A673 (cell line): ENCODE measurements at regions not wholly inside any gene's neighbourhood (a gene's known extent, or its start where the extent isn't known, plus 50 kb on each side); places are given as distances from the start of the nearest gene placed in this dataset.
"Not testable (repeated sequence)": the region's sequence is repeated elsewhere in the genome, so short reads cannot be mapped to it uniquely, and the experiment has no call there.

ENCODE experiments used
- BruUV-seq: library from RNA; stranded (reverse); fragments of 400-500 nt; replicated peaks from 2 replicates; lab custom pipeline; 2021; lab: Mats Ljungman, UMichigan
- CTCF ChIA-PET: fragments of 300-600 bp; sonication (Branson Sonifier 250); formaldehyde crosslinking; loops from one replicate; lab custom pipeline; 2022; ENCODE audit warnings: antibody characterized with exemption; lab: Charles Lee
- POLR2A ChIA-PET: fragments of 300-600 bp; sonication (Branson Sonifier 250); formaldehyde crosslinking; loops from one replicate; lab custom pipeline; 2022; ENCODE audit warnings: antibody characterized with exemption; ENCODE audit not compliant: low non-redundant PET; lab: Charles Lee
- DNase-seq: peaks from one replicate; pipeline ENCODE4 v3.0.0-alpha.2; 2015; ENCODE audit warnings: low spot score
- H3K27ac ChIP-seq: fragments of 200-600 bp; sonication (generic); 2 replicates; pipeline ENCODE4 v1.5.1; 2016; ENCODE audit warnings: mixed run types, low read depth, mild to moderate bottlenecking, mixed read lengths, antibody characterized with exemption, low read length; ENCODE audit not compliant: poor library complexity, severe bottlenecking
- H3K27me3 ChIP-seq: fragments of 200-600 bp; sonication (generic); replicated peaks from 2 replicates; pipeline ENCODE4 v1.6.1; 2017; ENCODE audit warnings: mixed run types, low read depth, mild to moderate bottlenecking, mixed read lengths, antibody characterized with exemption, low read length; ENCODE audit not compliant: insufficient read depth, poor library complexity
- H3K36me3 ChIP-seq: fragments of 200-600 bp; sonication (generic); 2 replicates; pipeline ENCODE4 v1.6.1; 2016; ENCODE audit warnings: mixed run types, mild to moderate bottlenecking, mixed read lengths, antibody characterized with exemption, low read length; ENCODE audit not compliant: insufficient read depth, poor library complexity, severe bottlenecking
- H3K4me1 ChIP-seq: fragments of 200-600 bp; sonication (generic); 2 replicates; pipeline ENCODE4 v1.6.1; 2017; ENCODE audit warnings: mixed run types, mild to moderate bottlenecking, mixed read lengths, antibody characterized with exemption, low read length; ENCODE audit not compliant: insufficient read depth, poor library complexity, severe bottlenecking
- H3K4me3 ChIP-seq: fragments of 200-600 bp; sonication (generic); 2 replicates; pipeline ENCODE4 v1.5.1; 2016; ENCODE audit warnings: low read depth, mixed run types, mild to moderate bottlenecking, mixed read lengths, low read length; ENCODE audit not compliant: poor library complexity, severe bottlenecking
- H3K9me3 ChIP-seq: fragments of 200-600 bp; sonication (generic); 2 replicates; pipeline ENCODE4 v1.6.1; 2016; ENCODE audit warnings: mixed run types, low read depth, mild to moderate bottlenecking, mixed read lengths, antibody characterized with exemption, low read length; ENCODE audit not compliant: poor library complexity, severe bottlenecking
- EZH2 ChIP-seq: fragments of 200-600 bp; sonication (generic); IDR thresholded peaks from 2 replicates; pipeline ENCODE4 v1.6.1; 2017; ENCODE audit warnings: borderline replicate concordance, low read depth, mild to moderate bottlenecking, mixed read lengths, antibody characterized with exemption, low read length; ENCODE audit not compliant: poor library complexity, severe bottlenecking
- intact Hi-C: fragments of 100-400 bp; cut with micrococcal nuclease; formaldehyde crosslinking; loops from one replicate; pipeline ENCODE4 v1.10.0; 2022; ENCODE audit not compliant: unreplicated experiment
- TF ChIP-seq, protein P1 (sequence below): fragments of 300-800, 200-600 bp; sonication (generic); conservative IDR thresholded peaks from 2 replicates; pipeline ENCODE4 v1.5.1; 2017; ENCODE audit warnings: low read depth, mild to moderate bottlenecking, antibody characterized with exemption, low read length, moderate library complexity, mixed read lengths

DNA sequence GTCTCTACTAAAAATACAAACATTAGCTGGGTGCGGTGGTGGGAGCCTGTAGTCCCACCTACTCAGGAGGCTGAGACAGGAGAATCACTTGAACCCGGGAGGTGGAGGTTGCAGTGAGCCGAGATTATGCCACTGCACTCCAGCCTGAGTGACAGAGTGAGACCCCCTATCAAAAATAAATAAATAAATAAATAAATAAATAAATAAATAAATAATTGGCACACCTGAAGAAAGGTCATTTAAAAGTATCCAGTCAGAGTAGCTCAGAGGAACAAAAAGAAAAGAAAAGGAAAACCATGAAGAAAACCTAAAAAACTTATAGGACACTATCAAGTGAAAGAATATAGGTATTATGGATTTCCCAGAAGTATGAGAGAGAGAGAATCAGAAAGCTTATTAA is 330.1 kb upstream of the AR start:
- CTCF ChIA-PET = not testable (repeated sequence)

DNA sequence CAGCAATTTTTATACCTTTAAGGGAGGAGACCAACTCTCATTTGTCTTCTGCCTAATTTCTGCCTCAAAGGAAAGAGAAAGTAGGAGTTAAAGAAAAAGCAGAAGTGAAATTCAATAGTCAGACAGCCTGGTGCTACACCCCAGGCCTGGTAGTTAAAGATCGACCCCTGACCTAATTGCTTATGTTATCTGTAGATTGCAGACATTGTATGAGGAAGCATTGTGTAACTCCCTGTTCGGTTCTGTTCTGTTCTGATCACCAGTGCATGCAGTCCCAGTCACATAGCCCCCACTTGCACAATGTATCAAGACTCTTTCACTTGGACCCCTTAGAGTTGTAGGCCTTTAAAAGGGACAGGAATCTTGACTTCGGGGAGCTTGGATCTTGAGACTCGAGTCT is 335.9 kb upstream of the AR start:
- H3K4me1 ChIP-seq = no peaks in the 10 kb centered on the region
- intact Hi-C loops = no loop called here
- no TSS peak for BruUV-seq
- H3K4me3 ChIP-seq = no peak overlapping the region
- H3K36me3 ChIP-seq = no peaks in the 10 kb centered on the region
- H3K27me3 ChIP-seq = no peaks in the 10 kb centered on the region
- CTCF ChIA-PET = no interaction called here
- peaks cover 34% of the 10 kb centered on the region for H3K9me3 ChIP-seq
- POLR2A ChIA-PET = no interaction called here
- TF ChIP-seq EZH2 = no peak
- TF ChIP-seq, protein P1, sequence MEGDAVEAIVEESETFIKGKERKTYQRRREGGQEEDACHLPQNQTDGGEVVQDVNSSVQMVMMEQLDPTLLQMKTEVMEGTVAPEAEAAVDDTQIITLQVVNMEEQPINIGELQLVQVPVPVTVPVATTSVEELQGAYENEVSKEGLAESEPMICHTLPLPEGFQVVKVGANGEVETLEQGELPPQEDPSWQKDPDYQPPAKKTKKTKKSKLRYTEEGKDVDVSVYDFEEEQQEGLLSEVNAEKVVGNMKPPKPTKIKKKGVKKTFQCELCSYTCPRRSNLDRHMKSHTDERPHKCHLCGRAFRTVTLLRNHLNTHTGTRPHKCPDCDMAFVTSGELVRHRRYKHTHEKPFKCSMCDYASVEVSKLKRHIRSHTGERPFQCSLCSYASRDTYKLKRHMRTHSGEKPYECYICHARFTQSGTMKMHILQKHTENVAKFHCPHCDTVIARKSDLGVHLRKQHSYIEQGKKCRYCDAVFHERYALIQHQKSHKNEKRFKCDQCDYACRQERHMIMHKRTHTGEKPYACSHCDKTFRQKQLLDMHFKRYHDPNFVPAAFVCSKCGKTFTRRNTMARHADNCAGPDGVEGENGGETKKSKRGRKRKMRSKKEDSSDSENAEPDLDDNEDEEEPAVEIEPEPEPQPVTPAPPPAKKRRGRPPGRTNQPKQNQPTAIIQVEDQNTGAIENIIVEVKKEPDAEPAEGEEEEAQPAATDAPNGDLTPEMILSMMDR = no peak
- DNase-seq = no peak
- H3K27ac ChIP-seq = no peak overlapping the region

More for the DNA sequence above, 330.1 kb upstream of the AR start:
- H3K27me3 ChIP-seq, intact Hi-C loops, BruUV-seq, DNase-seq, H3K4me3 ChIP-seq, H3K36me3 ChIP-seq, H3K27ac ChIP-seq, H3K4me1 ChIP-seq, POLR2A ChIA-PET: not testable (repeated sequence)
- H3K9me3 ChIP-seq = peaks cover 28% of the 10 kb centered on the region

DNA sequence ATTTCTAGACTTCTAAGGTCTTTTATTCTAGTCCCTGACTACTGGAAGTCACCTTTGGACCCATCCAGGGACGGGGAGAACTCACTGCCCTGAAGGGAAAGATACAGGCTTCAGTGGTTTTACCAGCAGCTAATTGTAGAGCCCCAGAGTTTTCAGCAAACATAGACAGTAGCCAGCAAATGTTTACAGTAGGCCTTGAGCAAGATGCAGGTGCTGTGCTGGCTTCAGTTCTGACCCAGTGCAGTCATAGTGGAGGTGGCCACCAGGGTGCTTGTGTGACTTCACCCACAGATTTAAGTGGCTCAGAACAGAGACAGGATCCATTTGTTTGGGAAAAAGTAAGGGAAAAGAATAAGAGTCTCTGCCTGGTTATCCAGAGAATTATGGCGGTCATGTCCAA is 384.4 kb upstream of the AR start:
- CTCF ChIA-PET = no interaction called here
- BruUV-seq = no TSS peak
- POLR2A ChIA-PET = no interaction called here
- intact Hi-C loops = no loop called here
- Histone ChIP-seq H3K27ac (no peak overlapping the region), H3K36me3 (no peaks in the 10 kb centered on the region), H3K27me3 (no peaks in the 10 kb centered on the region), H3K9me3 (peaks cover 32% of the 10 kb centered on the region), H3K4me3 (no peak overlapping the region), H3K4me1 (no peaks in the 10 kb centered on the region)
- TF ChIP-seq, protein P1 = no peak
- no peak for TF ChIP-seq EZH2
- DNase-seq = no peak

DNA sequence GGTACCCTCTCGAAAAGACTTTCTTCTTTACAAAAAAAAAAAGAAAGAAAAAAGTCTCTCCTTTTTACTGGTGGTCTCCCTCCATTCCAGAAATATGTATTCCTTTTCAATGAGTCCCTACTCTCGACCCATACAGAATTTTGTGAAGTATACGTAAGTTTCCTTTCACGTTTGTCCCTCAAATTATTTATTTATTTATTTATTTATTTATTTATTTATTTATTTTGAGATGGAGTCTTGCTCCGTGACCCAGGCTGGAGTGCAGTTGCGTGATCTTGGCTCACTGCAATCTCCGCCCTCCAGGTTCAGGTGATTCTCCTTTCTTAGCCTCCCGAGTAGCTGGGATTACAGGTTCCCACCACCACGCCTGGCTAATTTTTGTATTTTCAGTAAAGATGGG is 429.2 kb upstream of the AR start:
- no peak for DNase-seq
- Histone ChIP-seq H3K9me3 (peaks cover 4% of the 10 kb centered on the region), H3K4me1 (no peaks in the 10 kb centered on the region), H3K4me3 (no peak overlapping the region), H3K27me3 (no peaks in the 10 kb centered on the region), H3K36me3 (no peaks in the 10 kb centered on the region), H3K27ac (no peak overlapping the region)
- BruUV-seq = no TSS peak
- intact Hi-C loops = no loop called here
- POLR2A ChIA-PET = no interaction called here
- CTCF ChIA-PET = no interaction called here
- no peak for TF ChIP-seq EZH2
- TF ChIP-seq, protein P1 = no peak
